HG02973 (cell line): ENCODE measurements at regions not wholly inside any gene's neighbourhood (a gene's known extent, or its start where the extent isn't known, plus 50 kb on each side); places are given as distances from the start of the nearest gene placed in this dataset.

Experiments used
- ATAC-seq: cut with Tn5 transposase; IDR thresholded peaks from one replicate; pipeline ENCODE4 v1.9.1; 2021; ENCODE audit warnings: moderate library complexity; ENCODE audit not compliant: unreplicated experiment

DNA sequence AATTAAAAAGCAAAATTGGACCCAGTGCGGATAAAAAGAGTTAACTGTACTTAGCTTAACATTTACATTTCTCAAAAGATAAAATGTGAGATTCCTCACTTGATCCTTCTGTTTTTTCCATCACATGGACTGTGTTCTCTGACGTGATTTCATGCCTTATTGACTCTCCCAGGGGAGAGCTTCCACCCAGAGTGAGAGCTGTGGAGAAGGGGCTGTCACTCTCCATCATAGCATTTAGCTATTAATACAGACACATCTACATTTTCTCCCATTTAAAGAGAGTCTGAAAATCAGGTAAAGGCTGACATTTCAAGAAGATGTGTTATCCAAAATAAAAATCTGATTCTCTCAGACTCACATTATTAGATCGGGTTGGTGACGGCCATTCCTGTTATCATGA, 493.8 kb downstream of the FBXO15 start:
- ATAC-seq, result no peak

DNA sequence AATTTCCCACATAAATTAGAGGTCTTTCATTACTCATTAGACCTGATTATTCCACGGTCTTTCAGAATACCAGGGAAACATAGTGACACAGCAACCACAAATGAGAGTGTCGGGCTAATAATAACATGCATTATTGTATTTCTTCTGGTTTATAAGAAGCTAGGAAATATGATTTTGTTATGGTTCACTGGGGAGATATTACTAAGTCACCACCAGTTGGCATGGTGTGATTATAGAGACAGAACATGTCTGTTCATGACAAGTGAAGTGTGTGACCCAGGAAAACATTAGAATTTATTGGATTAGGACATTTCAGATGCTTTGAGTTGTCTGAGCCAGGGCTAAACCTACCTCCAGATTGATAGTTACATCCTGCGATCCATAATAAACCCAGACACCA, 494.4 kb downstream of the FBXO15 start:
- ATAC-seq, result no peak

DNA sequence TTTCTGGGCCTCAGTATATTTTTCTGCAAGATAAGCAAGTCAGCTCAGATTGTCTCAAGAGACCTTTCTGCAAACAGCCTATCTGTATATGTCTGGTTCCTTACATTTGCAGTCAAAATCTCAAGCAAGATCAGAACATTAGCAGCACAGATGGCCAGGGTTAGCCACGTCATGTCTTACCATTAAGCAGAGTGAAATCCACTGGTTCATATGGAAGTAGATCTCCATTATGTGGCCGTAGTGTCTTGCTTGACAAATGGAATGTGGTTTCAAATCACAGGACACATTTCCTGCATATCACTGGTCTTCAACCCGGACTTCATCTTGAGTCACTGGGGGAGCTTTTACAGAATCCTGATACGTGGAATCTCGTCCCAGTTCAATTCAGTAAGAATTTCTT, 500.2 kb downstream of the FBXO15 start:
- no peak for ATAC-seq

DNA sequence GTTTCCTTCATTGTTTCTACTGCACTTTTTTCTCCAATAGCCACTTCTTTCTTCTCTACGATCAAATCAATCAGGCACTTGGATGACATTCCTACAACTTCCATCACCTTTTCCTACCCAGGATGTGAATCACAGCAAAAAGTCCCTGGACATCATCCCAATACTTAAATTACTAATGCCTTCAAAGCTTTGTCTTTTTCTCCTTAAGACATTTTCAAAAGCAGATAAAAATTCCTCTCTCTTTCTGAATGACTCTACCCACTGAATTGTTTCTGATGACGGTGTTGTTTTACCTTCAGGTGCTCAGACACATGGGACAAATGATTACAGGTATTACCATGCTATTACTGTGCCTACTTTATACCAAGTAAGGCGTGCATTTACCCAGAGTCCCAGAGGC, 500.9 kb downstream of the FBXO15 start:
- ATAC-seq, result no peak

DNA sequence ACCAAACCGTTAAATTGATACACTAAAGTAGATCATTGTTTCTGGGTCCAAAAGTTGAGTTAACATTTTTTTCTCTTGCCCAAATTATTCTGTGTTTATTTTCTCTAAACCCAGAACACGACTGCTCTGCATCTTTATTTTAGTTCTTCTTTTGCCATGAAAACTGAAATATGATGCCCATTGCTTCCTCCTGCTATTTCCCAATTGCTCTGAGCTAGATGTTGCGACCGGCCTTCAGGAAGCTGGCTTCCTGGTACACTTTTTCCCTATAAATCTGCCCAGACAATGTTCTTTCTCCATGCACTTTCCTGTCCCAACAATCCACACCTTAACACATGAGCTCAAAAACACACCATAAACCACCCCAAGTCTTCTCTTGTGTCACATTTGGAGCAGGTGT, 501.4 kb downstream of the FBXO15 start:
- no peak for ATAC-seq

DNA sequence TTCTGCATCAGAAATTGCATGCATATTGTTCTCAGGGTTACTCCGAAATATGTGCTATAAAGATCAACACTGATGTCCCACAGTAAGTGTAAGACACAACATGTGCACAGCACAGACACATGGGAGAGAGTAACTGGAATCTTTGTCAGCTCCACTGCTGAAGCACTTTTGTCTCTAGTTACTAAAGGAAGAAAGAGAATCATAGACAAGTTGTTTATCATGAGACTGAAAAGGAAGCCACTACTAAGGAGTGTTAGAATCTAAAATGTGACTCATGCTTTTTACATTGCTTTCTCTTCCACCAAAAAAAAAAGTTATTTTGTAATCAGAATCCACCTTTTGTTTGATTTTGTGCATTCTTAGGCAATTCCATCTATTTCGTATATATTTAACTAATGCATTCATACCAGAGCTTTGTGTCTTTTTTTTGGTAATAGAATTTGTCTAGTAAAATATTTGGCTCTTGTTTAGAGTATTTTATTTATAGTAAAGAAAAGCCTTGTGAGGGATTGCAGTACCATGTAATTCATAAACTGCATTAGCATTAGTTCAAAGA, 502.4 kb downstream of the FBXO15 start:
- ATAC-seq, result no peak

DNA sequence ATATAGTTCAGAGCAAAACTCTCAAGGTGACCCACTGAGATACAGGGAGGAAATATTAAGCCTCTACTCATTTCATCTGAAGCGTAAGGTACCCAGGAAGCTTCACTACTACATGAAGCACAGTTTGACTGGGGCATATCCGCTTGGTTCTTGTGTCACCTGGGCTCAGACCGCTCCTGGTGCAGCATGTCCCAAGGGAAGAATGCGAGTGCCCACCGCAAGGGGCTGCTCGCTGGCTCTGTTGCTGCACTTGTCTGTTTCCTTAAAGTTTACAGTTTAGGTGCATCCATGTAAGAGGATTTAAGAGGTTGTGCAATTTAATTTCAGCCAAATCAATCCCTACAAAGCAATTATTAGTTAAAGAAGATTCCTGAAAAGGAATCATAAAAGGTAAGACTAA, 507.8 kb downstream of the FBXO15 start:
- ATAC-seq, result no peak

DNA sequence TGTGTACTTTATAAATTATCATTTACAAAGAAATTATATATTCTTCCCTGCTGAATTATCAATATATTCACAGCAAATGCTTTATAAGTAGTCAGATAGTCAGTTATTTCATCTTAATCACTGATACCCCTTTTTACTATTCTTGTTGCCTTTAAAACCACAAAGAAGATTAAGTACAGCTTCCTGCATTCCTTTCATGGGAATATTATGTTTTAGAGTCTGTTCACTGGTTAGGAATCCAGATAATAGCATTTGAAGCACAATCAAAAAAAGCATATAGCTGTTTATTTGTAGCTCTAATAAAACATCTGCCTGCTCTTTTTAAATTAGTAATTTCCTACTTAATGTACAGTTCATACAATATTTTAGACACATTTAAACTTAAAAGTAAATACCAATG, 508.9 kb downstream of the FBXO15 start:
- ATAC-seq, result no peak

DNA sequence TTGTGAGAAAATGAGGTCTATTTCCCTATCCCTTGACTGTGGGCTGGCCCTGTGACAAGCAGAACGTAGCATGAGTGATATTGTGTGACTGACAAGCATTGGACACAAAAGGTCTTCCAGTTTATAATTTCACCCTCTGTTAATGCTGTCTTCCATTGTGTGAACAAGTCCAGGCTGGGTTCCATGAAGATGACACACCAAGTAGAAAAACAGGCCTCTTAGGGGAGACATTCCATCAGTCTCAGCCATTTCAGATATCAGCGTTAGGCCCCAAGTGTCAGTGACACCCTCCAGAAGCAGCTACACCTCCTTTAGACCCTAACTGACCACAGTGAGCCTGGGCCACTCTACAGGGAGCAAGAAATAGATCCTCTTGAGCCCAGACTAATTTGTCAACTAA, 511.3 kb downstream of the FBXO15 start:
- no peak for ATAC-seq

DNA sequence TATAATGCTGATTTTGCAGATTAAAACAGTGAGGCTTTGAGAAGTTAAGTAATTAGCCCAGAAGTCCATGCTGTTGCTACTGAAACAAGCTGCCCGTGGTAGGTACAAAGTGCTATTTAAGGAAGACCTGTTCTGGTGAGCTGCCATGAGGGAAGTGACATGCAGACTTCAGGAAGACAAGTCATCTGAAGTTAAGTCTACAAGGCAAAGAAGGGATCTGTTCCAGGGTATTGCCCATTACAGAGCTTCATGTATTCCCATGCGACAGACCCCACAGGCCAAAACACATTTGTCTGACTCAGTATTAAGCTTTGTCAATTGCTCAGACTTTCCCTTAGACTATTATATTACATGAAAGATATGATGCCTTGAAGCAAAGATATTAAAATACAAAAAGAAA, 520.8 kb downstream of the FBXO15 start:
- ATAC-seq, result no peak

DNA sequence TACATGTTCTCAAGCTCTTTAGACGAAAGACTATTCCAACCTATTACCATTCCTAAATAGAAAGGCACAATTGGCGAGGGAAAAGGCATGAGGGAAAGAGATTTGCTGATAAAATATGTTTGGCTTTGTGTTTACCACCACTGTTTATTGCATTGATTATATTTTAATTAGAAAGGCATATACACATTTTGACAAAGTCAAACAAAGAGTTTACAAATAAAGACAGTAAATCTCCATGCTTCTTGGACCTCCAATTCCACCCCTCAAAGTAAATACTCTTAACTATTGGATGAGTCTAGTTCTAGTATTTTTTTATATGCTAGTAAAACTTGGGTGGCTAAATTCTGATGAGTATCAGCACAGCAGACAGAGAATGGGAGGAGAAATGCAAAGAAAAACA, 521.4 kb downstream of the FBXO15 start:
- no peak for ATAC-seq

DNA sequence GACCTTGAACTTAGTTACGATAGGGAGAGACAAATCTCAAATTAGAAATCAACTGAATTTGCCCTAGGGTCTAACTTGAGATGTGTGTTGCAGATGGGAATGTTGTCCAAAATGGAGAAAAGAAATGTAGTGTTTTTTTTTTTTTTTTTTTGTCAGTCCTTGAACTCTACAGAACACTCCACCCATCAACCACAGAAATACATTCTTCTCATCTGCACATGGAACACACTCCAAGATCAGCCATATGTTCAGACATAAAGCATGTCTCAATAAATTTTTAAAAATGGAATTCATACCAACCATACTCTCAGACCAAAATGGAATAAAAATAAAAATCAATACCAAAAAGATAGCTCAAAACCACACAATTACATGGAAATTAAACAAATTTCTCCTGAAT, 526.5 kb downstream of the FBXO15 start:
- no peak for ATAC-seq

DNA sequence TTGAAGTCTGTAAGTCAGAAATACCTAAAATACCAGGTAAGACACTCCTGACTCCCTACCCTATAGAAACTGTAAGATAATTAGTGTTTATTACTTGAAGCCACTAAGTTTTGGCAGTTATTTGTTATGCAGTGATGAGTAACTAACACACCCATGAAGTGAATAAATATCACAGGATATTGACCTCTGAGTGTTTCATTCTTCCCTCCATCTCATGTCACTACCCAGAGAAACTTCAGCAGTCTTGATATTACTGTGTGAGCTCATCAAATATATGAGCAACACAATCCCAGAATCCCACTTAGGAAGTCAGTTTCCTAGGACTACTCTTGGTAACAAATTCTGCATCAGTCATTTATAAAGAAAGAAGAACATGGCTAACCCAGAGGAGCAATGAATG, 529.7 kb downstream of the FBXO15 start:
- ATAC-seq, result no peak

DNA sequence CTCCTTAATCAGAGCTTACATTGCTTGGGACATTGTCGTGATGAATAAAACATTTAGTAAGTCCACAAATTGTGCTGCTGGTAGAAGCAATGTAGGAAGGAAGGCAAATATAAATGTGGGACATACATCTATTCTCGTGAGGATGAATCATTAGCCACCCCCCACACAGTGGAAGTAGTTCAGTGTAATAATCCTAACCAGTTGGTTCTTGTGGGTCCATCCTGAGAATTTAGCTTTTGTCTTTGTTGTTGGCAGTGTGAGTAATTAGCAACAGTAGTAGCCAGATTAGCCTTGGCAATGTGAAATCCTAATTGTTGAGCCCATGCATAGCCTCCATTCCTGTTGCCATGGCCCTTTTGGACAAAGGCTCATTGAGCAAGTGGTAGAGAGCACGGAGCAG, 532.1 kb downstream of the FBXO15 start:
- no peak for ATAC-seq

DNA sequence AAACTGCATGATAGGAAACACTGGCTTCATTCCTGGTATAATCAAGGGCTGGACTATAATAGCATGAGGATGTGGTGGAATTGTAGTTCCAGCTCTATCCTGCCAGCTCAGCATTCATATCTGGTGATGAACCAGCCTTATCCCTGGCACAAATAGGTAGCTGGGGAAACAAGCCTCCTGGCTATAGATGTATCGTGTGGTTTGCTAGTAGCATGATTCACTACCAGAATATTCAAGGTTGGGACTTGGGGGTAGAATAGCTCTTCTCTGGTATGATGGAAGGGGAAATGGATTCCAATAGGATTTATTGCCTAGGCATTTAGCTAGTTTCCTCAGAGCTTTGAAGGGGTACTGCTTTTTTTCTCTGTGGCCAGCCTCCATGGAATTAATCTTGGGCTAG, 532.8 kb downstream of the FBXO15 start:
- ATAC-seq, result no peak

DNA sequence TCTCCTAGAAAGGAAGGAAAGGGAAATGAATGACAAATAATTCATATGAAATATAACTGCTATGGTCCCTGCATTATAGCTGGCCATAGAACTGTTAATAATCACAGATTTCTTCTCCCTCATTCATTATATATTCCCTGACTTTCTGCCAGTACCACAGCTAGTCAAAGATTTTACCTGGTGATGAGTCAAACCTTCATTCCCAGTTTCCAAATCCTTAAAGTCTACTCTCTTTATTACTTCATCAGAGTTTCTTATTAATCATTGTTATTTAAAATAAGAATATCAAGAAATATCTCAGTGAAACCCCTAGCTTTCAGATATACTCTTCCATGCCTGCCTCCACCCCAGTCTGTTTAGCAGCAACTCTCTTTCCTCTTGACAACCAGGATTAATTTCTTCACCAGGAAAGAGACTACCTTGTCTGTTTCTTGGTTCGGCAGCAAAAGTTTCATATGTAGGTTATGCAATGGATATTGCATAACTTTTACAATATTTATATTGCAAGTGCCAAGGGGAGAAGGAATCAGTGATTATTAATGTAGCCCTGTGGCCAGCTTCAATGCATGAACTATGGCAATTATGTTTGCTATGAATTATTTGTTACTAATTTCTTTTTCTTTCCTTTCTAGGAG, 533.8 kb downstream of the FBXO15 start:
- no peak for ATAC-seq

DNA sequence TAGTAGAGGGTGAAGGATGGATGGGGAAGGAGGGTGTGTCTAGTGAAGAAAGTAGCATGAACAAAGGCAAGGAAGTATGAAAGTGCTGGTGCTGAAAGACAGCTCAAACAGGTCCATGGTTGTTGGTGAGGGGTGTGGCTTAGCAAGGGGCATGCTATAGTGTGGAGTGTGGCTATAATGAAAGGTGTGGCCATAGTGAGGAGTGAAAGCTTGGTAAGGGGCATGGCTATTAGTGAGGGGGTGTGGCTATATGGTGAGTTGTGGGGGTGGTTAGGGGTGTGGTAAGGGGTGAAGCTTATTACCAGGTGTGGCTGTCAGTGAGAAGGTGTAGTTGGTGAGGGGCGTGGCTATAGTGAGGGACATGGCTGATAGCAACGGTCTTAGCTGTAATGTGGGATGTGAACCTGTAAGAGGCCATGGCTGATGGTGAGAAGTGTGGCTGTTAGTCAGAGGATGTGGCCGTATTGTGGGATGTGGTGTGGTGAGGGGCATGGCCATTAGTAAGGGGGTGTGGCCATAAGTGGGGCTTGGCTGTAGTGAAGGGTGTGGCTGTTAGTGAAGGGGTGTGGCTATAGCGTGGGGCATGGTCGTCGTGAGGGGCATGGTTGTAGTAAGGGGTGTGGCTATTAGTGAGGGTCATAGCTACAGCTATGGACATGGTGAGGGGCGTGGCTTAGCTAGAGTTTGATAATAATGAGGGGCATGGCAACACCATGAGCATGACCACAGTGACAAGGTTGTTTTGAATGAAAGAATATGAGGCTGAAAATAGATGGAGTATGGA, 549.6 kb downstream of the FBXO15 start:
- no peak for ATAC-seq

DNA sequence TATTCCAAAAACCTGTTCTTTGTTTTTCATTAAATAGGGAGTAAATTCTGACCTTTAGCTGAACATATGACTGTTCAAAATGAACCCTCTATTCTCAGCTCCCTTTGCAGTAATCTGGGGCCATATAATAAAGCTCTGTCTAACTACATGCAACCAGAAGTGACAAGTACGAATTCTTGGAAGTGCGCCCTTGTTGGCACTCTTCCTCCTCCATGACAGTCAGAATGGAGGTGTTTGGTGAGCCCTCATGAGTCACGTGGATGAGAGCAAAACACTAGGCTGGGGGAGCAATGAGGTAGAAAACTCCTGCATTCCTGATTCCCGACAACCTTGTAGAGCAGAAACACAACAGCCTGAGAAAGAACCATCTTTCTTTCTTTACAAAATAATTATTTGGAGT, 552.9 kb downstream of the FBXO15 start:
- ATAC-seq, result no peak

DNA sequence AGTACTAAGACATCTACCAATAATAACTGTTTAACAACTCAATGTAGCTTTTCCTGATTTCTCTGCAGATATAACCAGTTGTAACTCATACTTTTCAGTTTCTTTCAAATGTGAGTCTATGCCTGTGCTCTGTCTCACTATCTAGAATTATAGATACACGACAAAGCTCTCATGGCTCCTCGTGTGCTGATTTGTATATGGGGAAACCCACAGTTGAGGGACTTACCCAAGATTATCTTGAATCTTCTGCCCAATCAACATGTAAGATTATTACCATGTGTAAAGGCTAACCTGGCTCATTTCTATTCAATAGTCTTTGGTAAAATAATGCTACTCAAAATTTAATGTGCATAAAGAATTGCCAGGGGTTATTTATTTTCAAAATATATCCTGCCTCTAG, 554.4 kb downstream of the FBXO15 start:
- no peak for ATAC-seq

DNA sequence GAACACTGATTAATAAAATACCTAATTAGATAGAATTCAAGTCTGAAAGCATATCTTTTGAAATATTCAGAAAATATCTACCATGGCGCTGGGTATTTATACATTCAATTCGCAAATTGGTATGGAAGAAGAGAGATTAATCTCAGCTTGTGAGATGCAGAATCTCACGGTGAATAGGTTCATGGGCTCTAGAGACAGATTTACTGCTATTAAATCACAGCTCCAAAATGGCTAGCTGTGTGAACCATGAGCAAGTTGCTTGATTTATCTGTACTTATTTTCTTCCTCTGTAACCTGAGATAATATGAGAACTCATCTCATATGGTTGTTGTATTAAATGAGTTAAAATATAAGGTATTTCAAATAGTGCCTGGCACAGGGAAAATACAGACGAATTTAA, 556.7 kb downstream of the FBXO15 start:
- no peak for ATAC-seq

DNA sequence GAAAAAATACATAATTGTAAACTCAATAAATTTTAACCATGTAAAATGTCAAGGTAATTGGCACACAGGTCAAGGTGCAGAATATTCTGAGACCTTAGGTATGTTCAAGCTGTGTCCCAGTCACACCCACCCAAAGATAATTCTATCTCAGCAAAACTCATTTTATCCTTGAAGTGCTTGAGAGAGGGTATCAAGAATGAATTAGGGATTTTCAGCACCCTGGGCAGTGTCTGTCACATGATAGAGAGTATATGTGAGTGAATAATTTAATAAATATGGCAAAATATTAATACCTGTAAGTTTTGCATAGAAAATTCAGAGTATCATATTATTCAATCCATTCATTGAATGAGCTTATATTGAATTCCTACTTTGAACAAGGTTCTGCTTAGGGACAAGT, 567.9 kb downstream of the FBXO15 start:
- ATAC-seq, result no peak

DNA sequence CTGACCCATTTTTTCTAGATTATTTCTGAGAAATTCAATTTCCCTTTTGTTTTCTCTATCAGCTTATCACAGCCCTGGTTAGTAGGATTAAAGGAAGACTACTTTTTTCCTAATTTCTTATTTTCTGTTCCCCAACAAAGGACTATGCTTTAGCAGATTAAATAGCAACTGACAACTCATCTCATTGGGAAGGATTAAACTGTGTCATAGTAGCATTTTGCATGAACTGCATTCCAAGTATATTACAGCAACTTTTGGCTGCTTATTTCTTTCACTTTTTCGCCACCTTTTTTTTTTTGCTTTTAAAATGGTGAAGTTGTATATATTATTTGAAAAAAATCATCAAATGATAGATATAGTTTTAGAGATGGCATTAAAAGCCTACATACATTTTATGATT, 570.3 kb downstream of the FBXO15 start:
- ATAC-seq, result no peak
